Tibial nerve (tissue), 4 donors: ENCODE measurements at regions not wholly inside any gene's neighbourhood (a gene's known extent, or its start where the extent isn't known, plus 50 kb on each side); places are given as distances from the start of the nearest gene placed in this dataset.
A peak's percentile ranks its signal among the peaks of the same experiment; 100 is the strongest.
"Not testable (repeated sequence)": the region's sequence is repeated elsewhere in the genome, so short reads cannot be mapped to it uniquely, and the experiment has no call there.

Source experiments
- DNase-seq, 2 donors: peaks; one replicate each; pipeline ENCODE4 v3.0.0-alpha.2; 2019; ENCODE audit warnings: low spot score in 2 of 2
- H3K27ac ChIP-seq, 4 donors: fragments of 200-600 bp; sonication (generic) in 3 of 4; one replicate each; pipeline ENCODE4 v1.5.1; 2017 to 2019; ENCODE audit warnings: mild to moderate bottlenecking in 1 of 4
- H3K27me3 ChIP-seq, 2 donors: fragments of 200-600 bp; sonication (generic) in 1 of 2; one replicate each; pipeline versions ENCODE4 v1.5.1 to v1.6.0; 2017 to 2019
- H3K36me3 ChIP-seq, 3 donors: fragments of 200-600 bp; sonication (generic); one replicate each; pipeline ENCODE4 v1.5.1; 2018 to 2019
- H3K4me1 ChIP-seq, 4 donors: fragments of 200-600 bp; sonication (generic) in 3 of 4; one replicate each; pipeline ENCODE4 v1.5.1; 2017 to 2019
- H3K4me3 ChIP-seq, 4 donors: fragments of 200-600 bp; sonication (generic) in 3 of 4; one replicate each; pipeline ENCODE4 v1.5.1; 2017 to 2019; ENCODE audit warnings: mild to moderate bottlenecking in 1 of 4, moderate library complexity in 1 of 4
- H3K9me3 ChIP-seq, 4 donors: fragments of 200-600 bp; sonication (generic) in 3 of 4; one replicate each; pipeline ENCODE4 v1.5.1; 2017 to 2019
- EP300 ChIP-seq, 2 donors: sonication (generic); formaldehyde crosslinking; IDR thresholded peaks; one replicate each; pipeline ENCODE4 v1.6.1; 2017; ENCODE audit warnings: antibody characterized with exemption in 2 of 2, mild to moderate bottlenecking in 1 of 2
- POLR2A ChIP-seq, 2 donors: fragments of 450-650 bp; IDR thresholded peaks; one replicate each; pipeline ENCODE4 v1.6.1; 2017; ENCODE audit warnings: antibody characterized with exemption in 2 of 2, mild to moderate bottlenecking in 2 of 2, moderate library complexity in 2 of 2
- WGBS, 2 donors: methylation state at CpG; one replicate each; pipeline ENCODE4 v1.1.5; 2018; 5-methylcytosine and 5-hydroxymethylcytosine counted together
- TF ChIP-seq, protein P1 (sequence below), 5 experiments: fragments of 200-600 bp in 3 of 5; fragments of 450-650 bp in 2 of 5; sonication (generic) in 3 of 5; IDR thresholded peaks; one replicate each; pipeline ENCODE4 v1.5.1; 2016 to 2019; ENCODE audit warnings: antibody characterized with exemption in 5 of 5, mild to moderate bottlenecking in 3 of 5, moderate library complexity in 2 of 5

DNA sequence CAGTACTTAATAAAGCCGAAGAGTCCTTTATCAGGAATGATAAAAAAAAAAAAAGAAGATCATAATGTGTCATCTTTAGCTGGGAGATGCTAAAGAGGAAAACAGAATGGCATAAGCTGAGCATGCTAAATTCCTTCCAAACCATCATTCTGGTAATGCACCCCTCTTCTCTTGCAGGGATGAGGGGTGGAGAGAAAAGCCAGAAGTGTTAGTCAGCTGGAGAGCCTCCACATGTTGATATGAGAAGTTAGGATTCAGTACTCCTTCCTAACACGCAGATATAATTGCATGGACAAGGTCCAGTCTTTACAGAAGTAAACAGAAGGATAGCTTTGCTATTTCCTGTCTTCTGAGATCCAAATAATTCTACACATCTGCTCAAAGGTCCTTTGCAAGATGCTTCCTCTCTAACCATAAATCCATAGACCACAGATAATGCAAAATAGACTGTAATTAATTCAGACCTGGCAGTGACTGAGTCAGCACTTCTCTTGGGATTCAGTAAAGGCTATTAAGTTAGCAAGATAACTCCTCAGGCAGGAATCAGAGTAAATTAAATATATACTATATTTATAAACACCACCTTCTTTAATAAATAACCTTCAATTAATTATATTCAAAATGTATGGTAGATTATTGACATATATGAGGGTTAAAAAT is 930.0 kb upstream of the KLHL29 start:
- Histone ChIP-seq H3K27me3 (no peaks in the 10 kb centered on the region), H3K4me1 (peaks cover 0 to 10% (median 0%) of the 10 kb centered on the region in 4 donors), H3K27ac (no peak overlapping the region), H3K9me3 (no peaks in the 10 kb centered on the region), H3K36me3 (no peaks in the 10 kb centered on the region), H3K4me3 (no peak overlapping the region)
- DNase-seq, result no peak
- TF ChIP-seq, protein P1, sequence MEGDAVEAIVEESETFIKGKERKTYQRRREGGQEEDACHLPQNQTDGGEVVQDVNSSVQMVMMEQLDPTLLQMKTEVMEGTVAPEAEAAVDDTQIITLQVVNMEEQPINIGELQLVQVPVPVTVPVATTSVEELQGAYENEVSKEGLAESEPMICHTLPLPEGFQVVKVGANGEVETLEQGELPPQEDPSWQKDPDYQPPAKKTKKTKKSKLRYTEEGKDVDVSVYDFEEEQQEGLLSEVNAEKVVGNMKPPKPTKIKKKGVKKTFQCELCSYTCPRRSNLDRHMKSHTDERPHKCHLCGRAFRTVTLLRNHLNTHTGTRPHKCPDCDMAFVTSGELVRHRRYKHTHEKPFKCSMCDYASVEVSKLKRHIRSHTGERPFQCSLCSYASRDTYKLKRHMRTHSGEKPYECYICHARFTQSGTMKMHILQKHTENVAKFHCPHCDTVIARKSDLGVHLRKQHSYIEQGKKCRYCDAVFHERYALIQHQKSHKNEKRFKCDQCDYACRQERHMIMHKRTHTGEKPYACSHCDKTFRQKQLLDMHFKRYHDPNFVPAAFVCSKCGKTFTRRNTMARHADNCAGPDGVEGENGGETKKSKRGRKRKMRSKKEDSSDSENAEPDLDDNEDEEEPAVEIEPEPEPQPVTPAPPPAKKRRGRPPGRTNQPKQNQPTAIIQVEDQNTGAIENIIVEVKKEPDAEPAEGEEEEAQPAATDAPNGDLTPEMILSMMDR (IDR thresholded peaks at IDR 0.05), result no peak
- TF ChIP-seq POLR2A (IDR thresholded peaks at IDR 0.05), result no peak
- 62 to 68% methylated on average over 2 of the region's 2 CpGs for WGBS, 2 donors

DNA sequence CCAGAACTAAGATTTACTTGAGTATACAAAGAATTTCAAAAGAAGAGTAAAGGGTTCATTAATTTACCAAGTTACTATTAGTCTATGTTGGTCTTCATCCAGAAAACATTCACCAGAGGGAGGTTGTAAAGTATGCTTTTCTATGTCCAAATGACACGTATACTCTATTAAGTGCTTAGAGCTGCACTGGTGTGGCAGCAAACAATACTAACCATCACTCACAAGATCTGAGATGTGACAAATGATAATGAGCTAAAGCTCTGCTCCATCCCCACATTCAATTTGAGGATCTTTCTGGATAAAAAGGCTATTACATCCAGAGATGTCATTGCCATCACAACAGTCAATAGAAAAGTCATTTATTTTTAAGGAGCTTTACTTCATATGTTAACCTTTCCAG is 926.5 kb upstream of the KLHL29 start:
- Histone ChIP-seq H3K27me3 (no peaks in the 10 kb centered on the region), H3K4me1 (no peaks in the 10 kb centered on the region), H3K9me3 (no peaks in the 10 kb centered on the region), H3K27ac (no peak overlapping the region), H3K4me3 (no peak overlapping the region), H3K36me3 (no peaks in the 10 kb centered on the region)
- 52 to 59% methylated on average over 1 of the region's 1 CpG for WGBS, 2 donors
- TF ChIP-seq, protein P1 (IDR thresholded peaks at IDR 0.05), result no peak
- no peak for DNase-seq

DNA sequence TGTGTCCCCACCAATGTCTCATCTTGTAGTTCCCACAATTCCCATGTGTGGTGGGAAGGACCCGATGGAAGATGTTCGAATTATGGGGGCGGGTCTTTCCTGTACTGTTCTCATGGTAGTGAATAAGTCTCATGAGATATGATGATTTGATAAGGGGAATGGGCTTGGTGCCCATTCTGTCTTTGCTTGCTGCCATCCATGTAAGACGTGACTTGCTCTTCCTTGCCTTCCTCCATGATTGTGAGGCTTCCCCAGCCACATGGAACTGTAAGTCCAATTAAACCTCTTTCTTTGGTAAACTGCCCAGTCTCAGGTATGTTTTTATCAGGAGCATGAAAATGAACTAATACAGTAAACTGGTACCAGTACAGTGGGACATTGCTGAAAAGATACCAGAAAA is 909.9 kb upstream of the KLHL29 start:
- H3K36me3 ChIP-seq, H3K27ac ChIP-seq, H3K9me3 ChIP-seq, H3K4me3 ChIP-seq, H3K27me3 ChIP-seq, DNase-seq, H3K4me1 ChIP-seq: not testable (repeated sequence)
- WGBS, 2 donors, result 69 to 78% methylated on average over 4 of the region's 4 CpGs

GRCh38 chr2:22478329-22478728 is 906.6 kb upstream of the KLHL29 start:
- Histone ChIP-seq H3K9me3 (no peaks in the 10 kb centered on the region), H3K27ac (no peak overlapping the region), H3K4me3 (no peak overlapping the region), H3K27me3 (no peaks in the 10 kb centered on the region), H3K36me3 (no peaks in the 10 kb centered on the region), H3K4me1 (peaks cover 0 to 20% (median 0%) of the 10 kb centered on the region in 4 donors)
- no peak for TF ChIP-seq EP300 (IDR thresholded peaks at IDR 0.05)
- TF ChIP-seq, protein P1 (IDR thresholded peaks at IDR 0.05), result no peak
- TF ChIP-seq POLR2A (IDR thresholded peaks at IDR 0.05), result no peak
- no peak for DNase-seq
- WGBS, 2 donors, result 85 to 89% methylated on average over 3 of the region's 3 CpGs

- H3K27ac ChIP-seq, result peak overlapping the region in 1 of 4 donors; percentile 23
- WGBS, 2 donors, result 53 to 67% methylated on average over 6 of the region's 6 CpGs
- no peaks in the 10 kb centered on the region for H3K36me3 ChIP-seq
These were observed 903.3 kb upstream of the KLHL29 start for GRCh38 chr2:22481486-22482259.

More at GRCh38 chr2:22481486-22482259, 903.3 kb upstream of the KLHL29 start:
- Histone ChIP-seq H3K27me3 (no peaks in the 10 kb centered on the region), H3K4me1 (peaks cover 0 to 20% (median 0%) of the 10 kb centered on the region in 4 donors), H3K9me3 (no peaks in the 10 kb centered on the region), H3K4me3 (no peak overlapping the region)
- TF ChIP-seq EP300 (IDR thresholded peaks at IDR 0.05), result peak in 1 of 2 donors; percentile 71
- TF ChIP-seq, protein P1 (IDR thresholded peaks at IDR 0.05), result no peak
- DNase-seq, result peak in 1 of 2 donors; percentile 52
